GM13977 (cell line): ENCODE measurements at regions not wholly inside any gene's neighbourhood (a gene's known extent, or its start where the extent isn't known, plus 50 kb on each side); places are given as distances from the start of the nearest gene placed in this dataset.
"Not testable (repeated sequence)": the region's sequence is repeated elsewhere in the genome, so short reads cannot be mapped to it uniquely, and the experiment has no call there.

ENCODE experiments used
- DNase-seq: peaks from one replicate; pipeline ENCODE4 v3.0.0; 2012; ENCODE audit warnings: low spot score
- in situ Hi-C: fragments of 300-500 bp; cut with MboI; formaldehyde crosslinking; loops from one replicate; pipeline ENCODE4 v1.12.0; 2022; ENCODE audit warnings: low sequenced_read_pairs, low pct_unique_long_range_greater_than_20kb, mixed read lengths, inconsistent platforms; ENCODE audit not compliant: unreplicated experiment
- TF ChIP-seq, protein P1 (sequence below): IDR thresholded peaks from 2 replicates; pipeline ENCODE4 v1.5.1; 2012; ENCODE audit warnings: mild to moderate bottlenecking, control low read depth; ENCODE audit not compliant: insufficient read depth; ENCODE audit errors: extremely low read depth, missing control alignments

DNA sequence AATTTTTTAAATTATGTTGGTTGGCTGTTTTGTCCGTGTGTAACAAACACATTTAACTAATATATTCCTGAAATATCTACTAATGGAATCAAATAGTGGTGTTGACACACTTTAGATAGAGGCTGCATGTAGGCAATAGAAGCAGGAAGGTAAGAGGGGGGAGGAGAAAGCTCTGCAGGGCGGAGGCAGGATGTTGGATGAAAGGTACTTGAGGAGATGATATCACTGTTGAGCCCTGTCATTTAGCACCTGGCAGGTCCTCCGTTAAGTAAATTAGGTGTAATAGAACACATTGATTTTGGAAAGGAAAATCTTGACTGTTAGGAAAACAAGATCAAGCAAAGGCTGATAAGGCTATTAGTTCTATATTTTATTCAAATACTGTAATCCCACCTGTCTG is 618.7 kb downstream of the PKHD1 start:
- in situ Hi-C loops = no loop called here
- TF ChIP-seq, protein P1, sequence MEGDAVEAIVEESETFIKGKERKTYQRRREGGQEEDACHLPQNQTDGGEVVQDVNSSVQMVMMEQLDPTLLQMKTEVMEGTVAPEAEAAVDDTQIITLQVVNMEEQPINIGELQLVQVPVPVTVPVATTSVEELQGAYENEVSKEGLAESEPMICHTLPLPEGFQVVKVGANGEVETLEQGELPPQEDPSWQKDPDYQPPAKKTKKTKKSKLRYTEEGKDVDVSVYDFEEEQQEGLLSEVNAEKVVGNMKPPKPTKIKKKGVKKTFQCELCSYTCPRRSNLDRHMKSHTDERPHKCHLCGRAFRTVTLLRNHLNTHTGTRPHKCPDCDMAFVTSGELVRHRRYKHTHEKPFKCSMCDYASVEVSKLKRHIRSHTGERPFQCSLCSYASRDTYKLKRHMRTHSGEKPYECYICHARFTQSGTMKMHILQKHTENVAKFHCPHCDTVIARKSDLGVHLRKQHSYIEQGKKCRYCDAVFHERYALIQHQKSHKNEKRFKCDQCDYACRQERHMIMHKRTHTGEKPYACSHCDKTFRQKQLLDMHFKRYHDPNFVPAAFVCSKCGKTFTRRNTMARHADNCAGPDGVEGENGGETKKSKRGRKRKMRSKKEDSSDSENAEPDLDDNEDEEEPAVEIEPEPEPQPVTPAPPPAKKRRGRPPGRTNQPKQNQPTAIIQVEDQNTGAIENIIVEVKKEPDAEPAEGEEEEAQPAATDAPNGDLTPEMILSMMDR = no peak
- no peak for DNase-seq

DNA sequence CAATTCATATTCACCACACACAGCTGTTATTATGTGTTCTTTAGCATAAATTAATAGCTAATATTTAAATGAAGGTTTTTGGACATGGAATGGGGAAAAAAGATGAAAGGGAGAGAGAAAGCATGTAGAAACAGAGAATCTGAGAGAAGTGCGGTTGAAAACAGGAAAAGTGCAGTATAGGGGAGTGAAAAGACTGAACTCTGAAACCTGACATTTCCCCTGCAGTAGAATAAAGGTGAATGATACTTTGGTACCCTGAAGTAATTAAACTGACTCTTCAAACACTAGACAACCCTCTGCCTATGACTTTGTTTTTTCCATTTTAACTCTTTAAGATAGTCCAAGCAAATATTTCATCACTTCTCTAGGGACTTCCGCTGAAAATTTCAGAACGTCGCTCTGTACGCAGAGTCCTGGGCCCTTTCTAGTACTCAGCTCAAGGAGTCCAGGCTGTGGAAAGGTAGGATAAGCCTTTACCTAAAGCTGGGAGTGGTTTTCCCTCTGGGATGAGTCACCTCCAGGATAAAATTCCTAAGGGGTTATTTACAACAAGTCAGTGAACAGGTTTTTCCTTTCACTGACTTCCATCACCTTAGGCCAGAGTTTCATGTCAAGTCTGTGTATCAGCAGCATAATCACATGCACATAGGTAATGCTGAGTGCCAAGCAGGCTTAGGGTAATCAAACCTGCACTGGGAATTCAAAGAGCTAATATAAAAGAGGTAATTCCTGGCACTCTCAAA is 614.5 kb downstream of the PKHD1 start:
- in situ Hi-C loops = no loop called here
- TF ChIP-seq, protein P1 = no peak
- DNase-seq = no peak

DNA sequence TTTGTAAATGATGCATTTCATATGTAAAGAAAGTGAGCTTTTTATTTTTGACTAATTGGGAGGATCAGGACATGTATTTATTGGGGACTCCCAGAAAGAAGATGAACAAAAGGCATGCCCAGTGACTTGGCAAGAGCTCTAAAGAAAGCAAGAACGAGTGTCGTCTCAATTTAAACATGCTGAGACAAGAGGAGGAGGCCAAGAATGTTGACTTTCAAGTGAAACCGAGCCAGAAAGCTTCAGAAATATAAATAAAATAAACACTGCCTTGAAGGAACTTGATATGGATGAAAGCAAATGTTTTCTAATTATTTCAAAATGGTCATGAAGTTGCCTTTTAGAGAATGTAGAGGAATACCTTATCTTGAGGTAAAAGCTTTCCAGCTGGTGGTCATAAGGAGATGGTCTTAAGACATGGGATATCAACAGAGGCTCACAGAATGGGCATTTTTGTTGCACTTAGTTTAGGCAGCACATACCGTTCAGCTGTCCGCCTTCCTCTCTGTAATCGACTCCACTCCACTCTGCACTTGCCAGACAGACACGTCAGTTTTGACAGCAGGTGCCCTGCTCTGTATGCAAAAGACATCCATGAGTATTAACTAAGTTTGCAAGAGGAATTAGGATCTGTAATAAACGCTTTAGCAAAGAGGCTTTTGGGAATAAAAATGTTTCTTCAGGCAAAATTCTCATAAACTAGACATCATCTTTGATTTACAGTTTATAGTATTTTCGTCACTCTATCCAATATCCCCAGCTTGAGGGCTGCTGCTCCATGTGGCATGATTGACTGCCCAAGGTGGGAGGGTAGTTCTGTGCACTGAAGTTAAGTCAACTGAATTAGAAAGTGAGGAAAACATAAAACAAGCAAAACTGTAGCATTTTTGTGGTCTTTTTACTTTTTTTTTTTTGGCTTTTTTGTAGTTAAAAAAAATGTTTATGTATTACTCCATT is 613.1 kb downstream of the PKHD1 start:
- in situ Hi-C loops = no loop called here
- TF ChIP-seq, protein P1 = no peak
- DNase-seq = no peak

DNA sequence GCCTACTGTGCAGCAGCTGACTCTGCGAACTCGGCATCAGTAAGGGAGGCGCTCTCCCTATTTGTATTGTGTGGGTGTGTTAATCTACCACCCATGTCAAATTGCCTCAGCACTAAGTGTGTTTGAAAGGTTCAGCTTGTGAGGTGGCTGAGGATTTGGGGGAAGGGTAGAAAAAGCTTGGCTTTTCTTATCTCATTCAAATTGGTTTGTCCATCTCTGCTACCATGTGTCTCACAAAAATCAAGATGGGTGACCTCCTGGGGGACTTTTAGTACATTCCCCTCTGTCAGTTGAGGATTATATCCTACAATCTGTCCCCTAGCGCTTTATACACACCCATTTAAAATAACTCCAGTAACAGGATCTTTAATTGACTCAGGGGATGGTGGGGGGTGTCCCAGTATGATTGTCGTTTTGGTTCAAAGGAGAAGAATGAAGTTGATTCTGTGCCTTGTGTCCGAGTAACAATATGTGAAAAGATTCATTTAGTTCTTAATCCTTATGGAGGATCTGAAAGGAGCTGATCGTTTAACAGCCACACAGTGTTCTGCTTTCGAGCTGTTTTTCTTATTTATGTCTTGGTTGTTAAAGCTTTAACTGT is 609.6 kb downstream of the PKHD1 start:
- no peak for DNase-seq
- in situ Hi-C loops = no loop called here

DNA sequence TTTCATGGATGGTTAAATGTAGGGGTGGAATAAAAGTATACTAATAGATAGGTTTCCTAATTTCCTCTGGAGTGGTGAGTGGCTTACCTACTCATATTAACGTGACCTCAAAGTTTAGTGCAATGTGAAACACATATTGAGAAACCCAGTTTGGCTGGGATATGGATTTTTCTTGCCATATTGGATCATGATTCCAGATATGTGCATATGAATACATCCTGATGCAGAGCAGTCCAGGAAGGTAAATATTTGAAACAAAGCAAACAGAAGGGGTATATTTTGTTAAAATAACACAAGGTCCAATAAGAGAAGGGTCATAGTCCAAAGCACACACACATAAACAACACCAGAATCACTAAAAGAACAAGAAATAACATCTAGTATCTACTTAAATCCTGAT is 608.1 kb downstream of the PKHD1 start:
- in situ Hi-C loops = no loop called here
- TF ChIP-seq, protein P1 = no peak
- DNase-seq = no peak

More for the DNA sequence above, 609.6 kb downstream of the PKHD1 start:
- TF ChIP-seq, protein P1 = no peak

DNA sequence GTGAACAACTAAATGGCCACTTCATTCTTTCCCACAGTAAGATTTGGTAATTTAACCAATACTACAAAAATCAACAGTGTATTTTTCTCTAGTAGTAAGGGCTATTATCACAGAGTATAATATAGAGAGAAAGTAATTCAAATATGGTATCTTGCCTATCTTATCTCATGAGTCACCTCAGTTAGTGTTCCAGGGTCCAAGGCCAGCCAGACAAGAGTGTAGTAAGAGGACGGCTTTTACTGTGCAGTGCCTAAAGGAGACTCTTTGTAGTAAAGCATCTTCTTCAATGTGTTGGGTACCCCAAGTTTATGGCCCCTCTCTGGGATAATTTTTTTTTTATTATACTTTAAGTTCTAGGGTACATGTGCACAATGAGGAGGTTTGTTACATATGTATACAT is 607.4 kb downstream of the PKHD1 start:
- TF ChIP-seq, protein P1 = no peak
- in situ Hi-C loops = no loop called here
- DNase-seq = no peak

DNA sequence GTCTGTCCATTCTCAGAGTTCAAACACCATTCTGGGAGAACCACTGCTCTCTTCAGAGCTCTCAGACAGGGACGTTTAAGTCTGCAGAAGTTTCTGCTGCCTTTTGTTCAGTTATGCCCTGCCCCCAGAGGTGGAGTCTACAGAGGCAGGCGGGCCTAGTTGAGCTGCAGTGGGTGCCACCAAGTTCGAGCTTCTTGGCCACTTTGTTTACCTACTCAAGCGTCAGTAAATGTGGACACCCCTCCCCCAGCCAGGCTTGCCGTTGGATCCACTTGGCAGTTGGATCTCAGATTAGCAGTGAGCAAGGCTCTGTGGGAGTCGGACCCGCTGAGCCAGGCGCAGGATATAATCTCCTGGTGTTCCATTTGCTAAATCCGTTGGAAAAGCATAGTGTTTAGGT is 601.5 kb downstream of the PKHD1 start:
- in situ Hi-C loops, DNase-seq: not testable (repeated sequence)
